ENCODE measurements at regions not wholly inside any gene's neighbourhood (a gene's known extent, or its start where the extent isn't known, plus 50 kb on each side); places are given as distances from the start of the nearest gene placed in this dataset.

DNA sequence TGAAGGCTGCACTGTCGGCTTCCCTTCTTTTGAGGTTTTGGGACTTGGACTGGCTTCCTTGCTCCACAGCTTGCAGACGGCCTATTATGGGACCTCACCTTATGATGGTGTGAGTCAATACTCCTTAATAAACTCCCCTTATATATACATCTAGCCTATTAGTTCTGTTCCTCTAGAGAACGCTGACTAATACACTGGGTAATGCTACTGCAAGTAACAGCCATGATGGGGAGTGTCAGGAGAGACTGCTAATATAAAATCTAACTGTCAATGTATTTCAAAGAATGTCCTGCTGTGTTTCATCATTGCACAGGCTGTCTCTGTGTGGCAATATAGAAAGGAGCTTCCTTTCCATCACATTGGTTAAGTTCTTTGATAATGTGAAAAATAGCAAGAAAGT is 57.7 kb upstream of the UST start:
- H3K9me3 Mint-ChIP-seq, result no peaks in the 10 kb centered on the region
- ATAC-seq (no peak), DNase-seq (ENCODE audit: low spot score in 2 of 2) (no peak)
- H3K36me3 Mint-ChIP-seq, result no peaks in the 10 kb centered on the region
- H3K27ac Mint-ChIP-seq, result no peak overlapping the region

DNA sequence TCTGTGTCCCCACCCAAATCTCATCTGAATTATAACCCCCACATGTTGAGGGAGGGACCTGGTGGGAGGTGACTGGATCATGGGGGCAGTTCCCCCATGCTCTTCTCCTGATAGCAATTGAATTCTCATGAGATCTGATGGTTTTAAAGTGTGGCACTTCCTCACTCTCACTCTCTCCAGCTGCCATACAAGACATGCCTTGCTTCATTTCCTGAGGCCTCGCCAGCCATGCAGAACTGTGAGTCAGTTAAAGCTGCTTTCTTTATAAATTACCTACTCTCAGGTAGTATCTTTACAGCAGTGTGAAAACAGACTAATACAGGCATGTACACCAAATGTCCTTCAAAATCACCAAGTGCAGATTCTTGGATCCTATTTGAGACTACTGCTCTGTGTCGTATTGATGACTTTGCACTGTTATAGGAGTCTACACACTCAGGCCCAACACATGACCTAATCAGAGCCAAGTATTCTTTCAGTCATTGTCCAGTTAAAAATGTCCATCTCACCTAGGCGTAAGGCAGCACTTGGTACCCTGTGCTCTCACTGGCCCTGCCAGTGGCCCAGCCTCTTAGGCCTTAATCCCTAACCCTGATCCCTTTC is 52.8 kb upstream of the UST start:
- ATAC-seq, result no peak
- no peak for DNase-seq (ENCODE audit: low spot score in 2 of 2)
- Mint-ChIP-seq H3K36me3 (no peaks in the 10 kb centered on the region), H3K27ac (no peak overlapping the region), H3K9me3 (no peaks in the 10 kb centered on the region)

All from activated naive CD4-positive, alpha-beta T cell treated with anti-CD3 and anti-CD28 coated beads, Interleukin-2, amount 50 U/mL, for 72 hours (primary cell).